Liver (tissue), 8 donors: ENCODE measurements at regions not wholly inside any gene's neighbourhood (a gene's known extent, or its start where the extent isn't known, plus 50 kb on each side); places are given as distances from the start of the nearest gene placed in this dataset.

Experiments
- DNase-seq: peaks from one replicate; pipeline ENCODE4 v3.0.0-alpha.2; 2017; ENCODE audit warnings: low spot score
- H3K27ac ChIP-seq, 2 donors: one replicate each; pipeline ENCODE4 v1.7.0; 2013; ENCODE audit warnings: inconsistent platforms in 2 of 2, low read length in 2 of 2, control low read depth in 1 of 2, low read depth in 1 of 2, mild to moderate bottlenecking in 1 of 2
- H3K27me3 ChIP-seq, 4 donors: one replicate each; pipeline versions ENCODE4 v1.6.1 to v1.7.0; 2013; ENCODE audit warnings: low read length in 3 of 4, inconsistent platforms in 1 of 4, mild to moderate bottlenecking in 1 of 4, moderate library complexity in 1 of 4; ENCODE audit not compliant: control insufficient read depth in 4 of 4, insufficient read depth in 4 of 4
- H3K36me3 ChIP-seq, 4 donors: one replicate each; pipeline versions ENCODE4 v1.6.1 to v1.7.0; 2013; ENCODE audit warnings: low read length in 3 of 4, mild to moderate bottlenecking in 3 of 4, low read depth in 1 of 4, moderate library complexity in 1 of 4; ENCODE audit not compliant: control insufficient read depth in 4 of 4, insufficient read depth in 3 of 4
- H3K4me1 ChIP-seq, 4 donors: one replicate each; pipeline versions ENCODE4 v1.6.1 to v1.7.0; 2013; ENCODE audit warnings: low read length in 3 of 4, mild to moderate bottlenecking in 3 of 4, moderate library complexity in 1 of 4; ENCODE audit not compliant: control insufficient read depth in 4 of 4, insufficient read depth in 4 of 4
- H3K4me3 ChIP-seq, 3 donors: one replicate each; pipeline versions ENCODE4 v1.6.1 to v1.7.0; 2013; ENCODE audit warnings: low read length in 3 of 3, control low read depth in 1 of 3, low read depth in 1 of 3, mild to moderate bottlenecking in 1 of 3
- H3K9ac ChIP-seq, 2 donors: one replicate each; pipeline ENCODE4 v1.7.0; 2013; ENCODE audit warnings: low read length in 2 of 2, mild to moderate bottlenecking in 2 of 2, moderate library complexity in 2 of 2, control low read depth in 1 of 2, low read depth in 1 of 2
- H3K9me3 ChIP-seq, 4 donors: one replicate each; pipeline versions ENCODE4 v1.6.1 to v1.7.0; 2013; ENCODE audit warnings: low read length in 3 of 4; ENCODE audit not compliant: control insufficient read depth in 4 of 4
- ATF3 ChIP-seq: IDR thresholded peaks from 2 replicates; pipeline ENCODE4 v1.6.1; 2016; ENCODE audit warnings: antibody characterized with exemption
- CTCF ChIP-seq: fragments of 150-350 bp; IDR thresholded peaks from 2 replicates; pipeline ENCODE4 v1.5.1; 2017; ENCODE audit warnings: improper control_type of control experiment, low read depth, low read length; ENCODE audit not compliant: missing input control
- FOXA1 ChIP-seq: IDR thresholded peaks from 2 replicates; pipeline ENCODE4 v1.6.1; 2016; ENCODE audit warnings: antibody characterized with exemption
- FOXA2 ChIP-seq: IDR thresholded peaks from 2 replicates; pipeline ENCODE4 v1.6.1; 2016; ENCODE audit warnings: antibody characterized with exemption
- GABPA ChIP-seq, 2 donors: IDR thresholded peaks in 1 of 2; conservative IDR thresholded peaks in 1 of 2; 2 replicates each; pipeline ENCODE4 v1.6.1; 2016; ENCODE audit warnings: antibody characterized with exemption in 2 of 2, mild to moderate bottlenecking in 1 of 2, moderate library complexity in 1 of 2
- HNF4A ChIP-seq, 2 donors: conservative IDR thresholded peaks; 2 replicates each; pipeline ENCODE4 v1.6.1; 2016; ENCODE audit warnings: antibody characterized with exemption in 2 of 2, mild to moderate bottlenecking in 2 of 2
- HNF4G ChIP-seq: IDR thresholded peaks from 2 replicates; pipeline ENCODE4 v1.6.1; 2016; ENCODE audit warnings: antibody characterized with exemption
- JUND ChIP-seq, 2 donors: IDR thresholded peaks; 2 replicates each; pipeline ENCODE4 v1.6.1; 2016; ENCODE audit warnings: antibody characterized with exemption in 2 of 2
- NR2F2 ChIP-seq: IDR thresholded peaks from 2 replicates; pipeline ENCODE4 v1.6.1; 2016; ENCODE audit warnings: antibody characterized with exemption
- RAD21 ChIP-seq, 2 donors: IDR thresholded peaks; 2 replicates each; pipeline ENCODE4 v1.6.1; 2016; ENCODE audit warnings: antibody characterized with exemption in 2 of 2, mild to moderate bottlenecking in 2 of 2
- RXRA ChIP-seq, 2 donors: IDR thresholded peaks; 2 replicates each; pipeline ENCODE4 v1.6.1; 2017 to 2018; ENCODE audit warnings: antibody characterized with exemption in 2 of 2, mild to moderate bottlenecking in 1 of 2
- SP1 ChIP-seq: IDR thresholded peaks from 2 replicates; pipeline ENCODE4 v1.6.1; 2018; ENCODE audit warnings: antibody characterized with exemption, mild to moderate bottlenecking
- TAF1 ChIP-seq: conservative IDR thresholded peaks from 2 replicates; pipeline ENCODE4 v1.6.1; 2016; ENCODE audit warnings: antibody characterized with exemption, mild to moderate bottlenecking
- WGBS: extraction: QIAGEN DNeasy Blood & Tissue Kit; methylation state at CpG from one replicate; pipeline ENCODE4 v1.1.7; 2013; 5-methylcytosine and 5-hydroxymethylcytosine counted together
- TF ChIP-seq, protein P1 (sequence below): IDR thresholded peaks from 2 replicates; pipeline ENCODE4 v1.6.1; 2016; ENCODE audit warnings: antibody characterized with exemption, mild to moderate bottlenecking
- TF ChIP-seq, protein P2 (sequence below): IDR thresholded peaks from 2 replicates; pipeline ENCODE4 v1.6.1; 2016; ENCODE audit warnings: antibody characterized with exemption
- donor health status: healthy.
- donor health status: healthy.
- donor health status: healthy.
- donor health status: healthy.
- donor health status: healthy.

- TF ChIP-seq RXRA (IDR thresholded peaks at IDR 0.05): no peak
- no peak for TF ChIP-seq FOXA2
- no peak for TF ChIP-seq GABPA (IDR thresholded peaks at IDR 0.05 in 1 of 2, conservative IDR thresholded peaks at IDR 0.05 in 1 of 2)
- TF ChIP-seq ATF3: no peak
- no peak for TF ChIP-seq TAF1
- no peak for TF ChIP-seq JUND (IDR thresholded peaks at IDR 0.05)
- TF ChIP-seq, protein P1, sequence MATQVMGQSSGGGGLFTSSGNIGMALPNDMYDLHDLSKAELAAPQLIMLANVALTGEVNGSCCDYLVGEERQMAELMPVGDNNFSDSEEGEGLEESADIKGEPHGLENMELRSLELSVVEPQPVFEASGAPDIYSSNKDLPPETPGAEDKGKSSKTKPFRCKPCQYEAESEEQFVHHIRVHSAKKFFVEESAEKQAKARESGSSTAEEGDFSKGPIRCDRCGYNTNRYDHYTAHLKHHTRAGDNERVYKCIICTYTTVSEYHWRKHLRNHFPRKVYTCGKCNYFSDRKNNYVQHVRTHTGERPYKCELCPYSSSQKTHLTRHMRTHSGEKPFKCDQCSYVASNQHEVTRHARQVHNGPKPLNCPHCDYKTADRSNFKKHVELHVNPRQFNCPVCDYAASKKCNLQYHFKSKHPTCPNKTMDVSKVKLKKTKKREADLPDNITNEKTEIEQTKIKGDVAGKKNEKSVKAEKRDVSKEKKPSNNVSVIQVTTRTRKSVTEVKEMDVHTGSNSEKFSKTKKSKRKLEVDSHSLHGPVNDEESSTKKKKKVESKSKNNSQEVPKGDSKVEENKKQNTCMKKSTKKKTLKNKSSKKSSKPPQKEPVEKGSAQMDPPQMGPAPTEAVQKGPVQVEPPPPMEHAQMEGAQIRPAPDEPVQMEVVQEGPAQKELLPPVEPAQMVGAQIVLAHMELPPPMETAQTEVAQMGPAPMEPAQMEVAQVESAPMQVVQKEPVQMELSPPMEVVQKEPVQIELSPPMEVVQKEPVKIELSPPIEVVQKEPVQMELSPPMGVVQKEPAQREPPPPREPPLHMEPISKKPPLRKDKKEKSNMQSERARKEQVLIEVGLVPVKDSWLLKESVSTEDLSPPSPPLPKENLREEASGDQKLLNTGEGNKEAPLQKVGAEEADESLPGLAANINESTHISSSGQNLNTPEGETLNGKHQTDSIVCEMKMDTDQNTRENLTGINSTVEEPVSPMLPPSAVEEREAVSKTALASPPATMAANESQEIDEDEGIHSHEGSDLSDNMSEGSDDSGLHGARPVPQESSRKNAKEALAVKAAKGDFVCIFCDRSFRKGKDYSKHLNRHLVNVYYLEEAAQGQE: no peak
- TF ChIP-seq, protein P2, sequence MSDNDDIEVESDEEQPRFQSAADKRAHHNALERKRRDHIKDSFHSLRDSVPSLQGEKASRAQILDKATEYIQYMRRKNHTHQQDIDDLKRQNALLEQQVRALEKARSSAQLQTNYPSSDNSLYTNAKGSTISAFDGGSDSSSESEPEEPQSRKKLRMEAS: no peak
- TF ChIP-seq HNF4G: no peak
- no peak for TF ChIP-seq FOXA1
- TF ChIP-seq SP1: no peak
- TF ChIP-seq HNF4A (conservative IDR thresholded peaks at IDR 0.05): no peak
- no peak for TF ChIP-seq NR2F2
- TF ChIP-seq CTCF: no peak
- Histone ChIP-seq H3K4me1 (no peaks in the 10 kb centered on the region), H3K4me3 (no peak overlapping the region), H3K27me3 (no peaks in the 10 kb centered on the region), H3K27ac (no peak overlapping the region), H3K36me3 (no peaks in the 10 kb centered on the region), H3K9me3 (no peaks in the 10 kb centered on the region), H3K9ac (no peak overlapping the region)
- whole genome bisulfite sequencing: 86% methylated on average over 3 of the region's 3 CpGs
- no peak for DNase-seq
Measured at GRCh38 chr4:34289489-34289888, 1954.8 kb downstream of the ARAP2 start.

- H3K9ac ChIP-seq: no peak overlapping the region
Measured at GRCh38 chr4:34289962-34290361, 1954.4 kb downstream of the ARAP2 start.

More at GRCh38 chr4:34289962-34290361, 1954.4 kb downstream of the ARAP2 start:
- no peaks in the 10 kb centered on the region for H3K36me3 ChIP-seq
- no peaks in the 10 kb centered on the region for H3K4me1 ChIP-seq
- H3K27me3 ChIP-seq: no peaks in the 10 kb centered on the region
- no peaks in the 10 kb centered on the region for H3K9me3 ChIP-seq
- no peak overlapping the region for H3K27ac ChIP-seq
- no peak for DNase-seq
- no peak overlapping the region for H3K4me3 ChIP-seq
- no peak for TF ChIP-seq JUND (IDR thresholded peaks at IDR 0.05)
- TF ChIP-seq, protein P2: no peak
- TF ChIP-seq GABPA (IDR thresholded peaks at IDR 0.05 in 1 of 2, conservative IDR thresholded peaks at IDR 0.05 in 1 of 2): no peak
- no peak for TF ChIP-seq FOXA1
- TF ChIP-seq TAF1: no peak
- TF ChIP-seq, protein P1: no peak
- no peak for TF ChIP-seq RAD21 (IDR thresholded peaks at IDR 0.05)
